D721Med (cell line): ENCODE measurements at regions not wholly inside any gene's neighbourhood (a gene's known extent, or its start where the extent isn't known, plus 50 kb on each side); places are given as distances from the start of the nearest gene placed in this dataset.
"Not testable (repeated sequence)": the region's sequence is repeated elsewhere in the genome, so short reads cannot be mapped to it uniquely, and the experiment has no call there.

Experiments used
- DNase-seq: peaks from one replicate; pipeline ENCODE4 v3.0.0; 2011; ENCODE audit warnings: low spot score; ENCODE audit not compliant: insufficient read length
- FAIRE-seq: peaks from 2 replicates; lab custom pipeline; 2011; peaks lifted over from hg19 to GRCh38; lab: Jason Lieb, UNC
- CTCF ChIP-seq: IDR thresholded peaks from 2 replicates; pipeline ENCODE4 v1.5.1; 2012; ENCODE audit warnings: mild to moderate bottlenecking, control low read depth; ENCODE audit not compliant: insufficient read depth; ENCODE audit errors: missing control alignments

- no peak for TF ChIP-seq CTCF
- DNase-seq = no peak
- no peak for FAIRE-seq
These were observed 351.3 kb downstream of the PID1 start for GRCh38 chr2:228919808-228920207.

GRCh38 chr2:228917220-228917619, 353.9 kb downstream of the PID1 start:
- FAIRE-seq (no peak), DNase-seq (no peak)
- no peak for TF ChIP-seq CTCF

- no peak for TF ChIP-seq CTCF
- no peak for FAIRE-seq
- DNase-seq = no peak
These were observed 354.5 kb downstream of the PID1 start for GRCh38 chr2:228916416-228917090.

- FAIRE-seq = no peak
- no peak for TF ChIP-seq CTCF
- no peak for DNase-seq
These were observed 357.9 kb downstream of the PID1 start for GRCh38 chr2:228913176-228913575.

GRCh38 chr2:228910872-228911271, 360.2 kb downstream of the PID1 start:
- FAIRE-seq, DNase-seq: not testable (repeated sequence)

GRCh38 chr2:228902176-228902575, 368.9 kb downstream of the PID1 start:
- no peak for FAIRE-seq

GRCh38 chr2:228901531-228901930, 369.6 kb downstream of the PID1 start:
- FAIRE-seq = no peak
- TF ChIP-seq CTCF = no peak
- DNase-seq = no peak

More at GRCh38 chr2:228902176-228902575, 368.9 kb downstream of the PID1 start:
- TF ChIP-seq CTCF = no peak
- no peak for DNase-seq

- no peak for FAIRE-seq
- TF ChIP-seq CTCF = no peak
- no peak for DNase-seq
These were observed 392.9 kb downstream of the PID1 start for GRCh38 chr2:228878138-228878537.
